ENCODE measurements at regions not wholly inside any gene's neighbourhood (a gene's known extent, or its start where the extent isn't known, plus 50 kb on each side); places are given as distances from the start of the nearest gene placed in this dataset.
"Not testable (repeated sequence)": the region's sequence is repeated elsewhere in the genome, so short reads cannot be mapped to it uniquely, and the experiment has no call there.

GRCh38 chr2:105691947-105692390 is 52.7 kb upstream of the NCK2 start:
- no peak for DNase-seq (ENCODE audit: low read depth in 2 of 2)

- DNase-seq (ENCODE audit: low read depth in 2 of 2), result no peak
Measured at GRCh38 chr2:105690566-105690965, 54.1 kb upstream of the NCK2 start.

- no peak for DNase-seq (ENCODE audit: low read depth in 2 of 2)
Measured at GRCh38 chr2:105689484-105689883, 55.2 kb upstream of the NCK2 start.

- no peak for DNase-seq (ENCODE audit: low read depth in 2 of 2)
Measured at GRCh38 chr2:105688946-105689345, 55.8 kb upstream of the NCK2 start.

- no peak for DNase-seq (ENCODE audit: low read depth in 2 of 2)
Measured at GRCh38 chr2:105686588-105686987, 58.1 kb upstream of the NCK2 start.

- no peak for DNase-seq (ENCODE audit: low read depth in 2 of 2)
Measured at GRCh38 chr2:105683011-105683492, 61.7 kb upstream of the NCK2 start.

- no peak for DNase-seq (ENCODE audit: low read depth in 2 of 2)
Measured at GRCh38 chr2:105682401-105682800, 62.3 kb upstream of the NCK2 start.

- no peak for DNase-seq (ENCODE audit: low read depth in 2 of 2)
Measured at GRCh38 chr2:105681927-105682326, 62.8 kb upstream of the NCK2 start.

GRCh38 chr2:105680357-105680756 is 64.4 kb upstream of the NCK2 start:
- DNase-seq (ENCODE audit: low read depth in 2 of 2), result no peak

GRCh38 chr2:105678346-105678745 is 66.4 kb upstream of the NCK2 start:
- DNase-seq (ENCODE audit: low read depth in 2 of 2), result no peak

GRCh38 chr2:105677901-105678300 is 66.8 kb upstream of the NCK2 start:
- DNase-seq (ENCODE audit: low read depth in 2 of 2), result no peak

GRCh38 chr2:105675841-105676240 is 68.9 kb upstream of the NCK2 start:
- DNase-seq (ENCODE audit: low read depth in 2 of 2), result no peak

GRCh38 chr2:105674859-105675541 is 69.7 kb upstream of the NCK2 start:
- no peak for DNase-seq (ENCODE audit: low read depth in 2 of 2)

GRCh38 chr2:105674401-105674800 is 70.3 kb upstream of the NCK2 start:
- no peak for DNase-seq (ENCODE audit: low read depth in 2 of 2)

GRCh38 chr2:105671156-105671555 is 73.6 kb upstream of the NCK2 start:
- DNase-seq (ENCODE audit: low read depth in 2 of 2), result no peak

- DNase-seq (ENCODE audit: low read depth in 2 of 2), result no peak
Measured at GRCh38 chr2:105669384-105669891, 75.3 kb upstream of the NCK2 start.

- DNase-seq (ENCODE audit: low read depth in 2 of 2), result no peak
Measured at GRCh38 chr2:105665480-105665879, 79.2 kb upstream of the NCK2 start.

GRCh38 chr2:105660489-105660888 is 84.2 kb upstream of the NCK2 start:
- no peak for DNase-seq (ENCODE audit: low read depth in 2 of 2)

GRCh38 chr2:105655723-105656606 is 88.7 kb upstream of the NCK2 start:
- not testable (repeated sequence) for DNase-seq (ENCODE audit: low read depth in 2 of 2)

GRCh38 chr2:105655244-105655643 is 89.5 kb upstream of the NCK2 start:
- no peak for DNase-seq (ENCODE audit: low read depth in 2 of 2)

GRCh38 chr2:105654474-105655004 is 90.2 kb upstream of the NCK2 start:
- no peak for DNase-seq (ENCODE audit: low read depth in 2 of 2)

GRCh38 chr2:105653302-105653701 is 91.4 kb upstream of the NCK2 start:
- DNase-seq (ENCODE audit: low read depth in 2 of 2), result no peak
